A673 (cell line): ENCODE measurements at regions not wholly inside any gene's neighbourhood (a gene's known extent, or its start where the extent isn't known, plus 50 kb on each side); places are given as distances from the start of the nearest gene placed in this dataset.

ENCODE experiments used
- EZH2 ChIP-seq: fragments of 200-600 bp; sonication (generic); IDR thresholded peaks from 2 replicates; pipeline ENCODE4 v1.6.1; 2017; ENCODE audit warnings: borderline replicate concordance, low read depth, mild to moderate bottlenecking, mixed read lengths, antibody characterized with exemption, low read length; ENCODE audit not compliant: poor library complexity, severe bottlenecking
- TF ChIP-seq, protein P1 (sequence below): fragments of 300-800, 200-600 bp; sonication (generic); conservative IDR thresholded peaks from 2 replicates; pipeline ENCODE4 v1.5.1; 2017; ENCODE audit warnings: low read depth, mild to moderate bottlenecking, antibody characterized with exemption, low read length, moderate library complexity, mixed read lengths

DNA sequence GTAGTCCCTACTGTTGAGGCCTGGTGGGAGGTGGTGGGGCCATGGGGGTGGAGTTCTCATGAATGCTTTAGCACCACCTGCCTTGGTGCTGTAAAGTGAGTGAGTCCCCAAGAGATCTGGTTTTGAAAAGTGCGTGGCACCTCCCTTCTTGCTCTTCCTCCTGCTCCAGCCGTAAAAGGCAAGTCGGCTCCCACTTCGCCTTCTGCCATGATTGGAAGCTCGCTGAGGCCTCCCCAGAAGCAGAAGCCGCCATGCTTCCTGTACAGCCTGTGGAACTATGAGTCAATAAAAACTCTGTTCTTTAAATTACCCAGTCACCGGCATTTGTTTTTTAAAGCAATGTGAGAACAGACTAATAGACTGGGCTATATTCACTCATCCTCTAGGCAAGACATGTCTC, 141.3 kb upstream of the ALKAL2 start:
- TF ChIP-seq, protein P1, sequence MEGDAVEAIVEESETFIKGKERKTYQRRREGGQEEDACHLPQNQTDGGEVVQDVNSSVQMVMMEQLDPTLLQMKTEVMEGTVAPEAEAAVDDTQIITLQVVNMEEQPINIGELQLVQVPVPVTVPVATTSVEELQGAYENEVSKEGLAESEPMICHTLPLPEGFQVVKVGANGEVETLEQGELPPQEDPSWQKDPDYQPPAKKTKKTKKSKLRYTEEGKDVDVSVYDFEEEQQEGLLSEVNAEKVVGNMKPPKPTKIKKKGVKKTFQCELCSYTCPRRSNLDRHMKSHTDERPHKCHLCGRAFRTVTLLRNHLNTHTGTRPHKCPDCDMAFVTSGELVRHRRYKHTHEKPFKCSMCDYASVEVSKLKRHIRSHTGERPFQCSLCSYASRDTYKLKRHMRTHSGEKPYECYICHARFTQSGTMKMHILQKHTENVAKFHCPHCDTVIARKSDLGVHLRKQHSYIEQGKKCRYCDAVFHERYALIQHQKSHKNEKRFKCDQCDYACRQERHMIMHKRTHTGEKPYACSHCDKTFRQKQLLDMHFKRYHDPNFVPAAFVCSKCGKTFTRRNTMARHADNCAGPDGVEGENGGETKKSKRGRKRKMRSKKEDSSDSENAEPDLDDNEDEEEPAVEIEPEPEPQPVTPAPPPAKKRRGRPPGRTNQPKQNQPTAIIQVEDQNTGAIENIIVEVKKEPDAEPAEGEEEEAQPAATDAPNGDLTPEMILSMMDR: no peak
- TF ChIP-seq EZH2: no peak
